ENCODE measurements at regions not wholly inside any gene's neighbourhood (a gene's known extent, or its start where the extent isn't known, plus 50 kb on each side); places are given as distances from the start of the nearest gene placed in this dataset.

DNA sequence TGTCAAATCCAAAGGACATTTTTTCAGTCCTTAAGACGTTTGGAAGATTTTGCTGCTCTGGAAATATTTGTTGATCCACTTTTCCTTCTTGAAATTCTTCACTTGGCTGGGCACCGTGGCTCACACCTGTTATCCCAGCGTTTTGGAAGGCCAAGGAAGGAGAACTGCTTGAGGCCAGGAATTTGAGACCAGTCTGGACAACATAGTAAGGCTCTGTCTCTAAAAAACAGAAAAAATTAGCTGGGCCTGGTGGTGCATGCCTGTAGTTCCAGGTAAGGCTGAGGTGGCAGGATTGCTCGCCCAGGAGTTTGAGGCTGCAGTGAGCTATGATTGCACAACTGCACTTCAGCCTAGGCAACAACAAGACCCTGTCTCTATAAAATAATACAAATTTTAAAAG is 173.9 kb upstream of the MITF start:
- no peak for TF ChIP-seq EZH2 (IDR thresholded peaks at IDR 0.05; ENCODE audit: low read depth)
- TF ChIP-seq, protein P1, sequence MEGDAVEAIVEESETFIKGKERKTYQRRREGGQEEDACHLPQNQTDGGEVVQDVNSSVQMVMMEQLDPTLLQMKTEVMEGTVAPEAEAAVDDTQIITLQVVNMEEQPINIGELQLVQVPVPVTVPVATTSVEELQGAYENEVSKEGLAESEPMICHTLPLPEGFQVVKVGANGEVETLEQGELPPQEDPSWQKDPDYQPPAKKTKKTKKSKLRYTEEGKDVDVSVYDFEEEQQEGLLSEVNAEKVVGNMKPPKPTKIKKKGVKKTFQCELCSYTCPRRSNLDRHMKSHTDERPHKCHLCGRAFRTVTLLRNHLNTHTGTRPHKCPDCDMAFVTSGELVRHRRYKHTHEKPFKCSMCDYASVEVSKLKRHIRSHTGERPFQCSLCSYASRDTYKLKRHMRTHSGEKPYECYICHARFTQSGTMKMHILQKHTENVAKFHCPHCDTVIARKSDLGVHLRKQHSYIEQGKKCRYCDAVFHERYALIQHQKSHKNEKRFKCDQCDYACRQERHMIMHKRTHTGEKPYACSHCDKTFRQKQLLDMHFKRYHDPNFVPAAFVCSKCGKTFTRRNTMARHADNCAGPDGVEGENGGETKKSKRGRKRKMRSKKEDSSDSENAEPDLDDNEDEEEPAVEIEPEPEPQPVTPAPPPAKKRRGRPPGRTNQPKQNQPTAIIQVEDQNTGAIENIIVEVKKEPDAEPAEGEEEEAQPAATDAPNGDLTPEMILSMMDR (conservative IDR thresholded peaks at IDR 0.05): no peak
